A172 (cell line): ENCODE measurements at regions not wholly inside any gene's neighbourhood (a gene's known extent, or its start where the extent isn't known, plus 50 kb on each side); places are given as distances from the start of the nearest gene placed in this dataset.
"Not testable (repeated sequence)": the region's sequence is repeated elsewhere in the genome, so short reads cannot be mapped to it uniquely, and the experiment has no call there.

ENCODE experiments used
- DNase-seq: peaks from one replicate; pipeline ENCODE4 v3.0.0-alpha.2; 2015; ENCODE audit warnings: low spot score

- DNase-seq: no peak
Measured at GRCh38 chr11:90669094-90669493, 446.2 kb upstream of the CHORDC1 start.

DNA sequence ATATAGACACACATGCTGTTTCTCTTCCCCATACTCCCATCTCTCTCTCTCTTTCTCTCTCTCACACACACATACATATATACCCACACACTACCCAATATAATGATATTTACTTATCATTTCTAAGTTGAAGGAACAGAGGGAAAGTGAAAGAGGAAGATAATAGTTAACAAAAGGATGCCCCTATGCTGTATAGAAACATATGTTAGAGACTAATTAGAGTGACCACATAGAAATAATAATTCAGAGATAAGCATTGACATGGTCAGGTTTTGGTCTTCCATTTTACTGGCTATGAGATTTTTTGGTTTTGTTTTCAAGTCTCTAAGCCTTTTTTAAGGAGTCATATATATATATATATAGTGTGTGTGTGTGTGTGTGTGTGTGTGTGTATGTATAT is 445.7 kb upstream of the CHORDC1 start:
- DNase-seq: no peak

- DNase-seq: no peak
Measured at GRCh38 chr11:90661233-90661632, 438.4 kb upstream of the CHORDC1 start.

GRCh38 chr11:90656171-90656570 is 433.3 kb upstream of the CHORDC1 start:
- no peak for DNase-seq

DNA sequence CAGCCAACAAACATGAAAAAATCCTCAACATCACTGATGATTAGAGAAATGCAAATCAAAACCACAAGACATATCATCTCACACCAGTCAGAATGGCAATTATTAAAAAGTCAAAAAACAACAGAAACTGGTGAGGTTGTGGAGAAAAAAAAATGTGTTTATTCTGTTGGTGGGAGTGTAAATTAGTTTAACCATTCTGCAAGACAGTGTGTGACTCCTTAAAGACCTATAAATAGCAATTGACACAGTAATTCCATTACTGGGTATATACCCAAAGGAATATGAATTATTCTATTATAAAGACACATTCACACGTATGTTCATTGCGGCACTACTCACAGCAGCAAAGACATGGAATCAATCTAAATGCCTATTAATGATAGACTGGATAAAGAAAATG is 427.3 kb upstream of the CHORDC1 start:
- DNase-seq: no peak

DNA sequence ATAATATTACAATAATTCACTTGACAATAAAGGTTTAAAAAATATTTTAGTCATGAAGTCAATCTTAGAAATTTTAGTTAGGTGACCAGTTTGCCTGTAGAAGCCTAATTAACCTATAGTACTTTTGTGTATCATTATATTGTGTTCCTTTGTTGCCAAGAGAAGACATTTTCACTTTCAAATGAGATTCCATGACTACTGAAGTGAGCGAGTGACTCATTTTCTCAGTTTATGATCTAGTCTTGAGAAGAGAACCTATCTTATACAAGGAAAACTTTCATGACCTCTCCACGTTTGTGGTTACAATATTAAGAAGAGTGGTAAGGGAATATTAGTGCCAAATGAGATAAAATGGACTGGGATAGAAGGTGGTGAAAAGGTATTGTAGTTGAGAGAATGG is 423.9 kb upstream of the CHORDC1 start:
- DNase-seq: no peak

DNA sequence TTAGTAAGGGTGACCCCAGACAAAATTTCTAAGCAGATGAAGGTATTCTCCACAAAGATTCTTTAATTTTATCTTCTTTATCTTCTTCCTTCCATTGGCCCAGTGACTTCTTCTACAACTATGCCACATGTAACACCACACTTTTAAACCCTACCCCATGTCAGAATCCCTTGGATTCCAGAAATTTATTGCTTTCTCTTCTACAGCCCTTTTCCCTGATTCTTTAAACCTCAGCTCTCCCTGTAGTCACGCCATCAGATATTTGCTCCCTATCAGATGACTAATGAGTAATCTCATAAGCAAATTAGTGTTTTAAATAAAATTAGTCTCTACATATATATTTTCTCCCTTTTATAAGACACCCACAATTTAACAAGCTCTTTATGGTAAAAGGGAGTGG is 423.4 kb upstream of the CHORDC1 start:
- no peak for DNase-seq

- DNase-seq: no peak
Measured at GRCh38 chr11:90639461-90639993, 416.7 kb upstream of the CHORDC1 start.

- DNase-seq: no peak
Measured at GRCh38 chr11:90635886-90636285, 413.0 kb upstream of the CHORDC1 start.

DNA sequence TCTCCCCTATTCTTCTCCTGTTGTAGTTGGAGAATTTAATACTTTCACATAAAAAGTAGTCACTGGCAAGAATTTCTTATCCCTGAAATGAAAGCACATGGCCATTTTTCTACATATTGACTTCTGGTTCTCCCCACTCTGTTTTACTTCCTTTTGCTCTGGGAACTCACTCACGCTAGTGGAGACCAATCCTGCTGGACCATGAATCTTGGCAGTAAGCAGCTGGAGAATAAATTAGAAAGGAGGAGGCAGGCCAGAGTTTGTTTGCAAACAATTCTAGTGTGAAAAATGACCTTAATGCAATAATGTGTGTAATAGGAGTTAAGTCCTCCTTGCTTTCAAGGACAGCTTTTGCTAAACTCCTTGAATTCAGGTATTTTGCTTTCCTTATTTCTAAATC is 412.3 kb upstream of the CHORDC1 start:
- no peak for DNase-seq

- no peak for DNase-seq
Measured at GRCh38 chr11:90630176-90630575, 407.3 kb upstream of the CHORDC1 start.

GRCh38 chr11:90629229-90629806 is 406.5 kb upstream of the CHORDC1 start:
- no peak for DNase-seq

GRCh38 chr11:90614318-90614717 is 391.5 kb upstream of the CHORDC1 start:
- DNase-seq: no peak

- not testable (repeated sequence) for DNase-seq
Measured at GRCh38 chr11:90613037-90613436, 390.2 kb upstream of the CHORDC1 start.

- no peak for DNase-seq
Measured at GRCh38 chr11:90606721-90607120, 383.9 kb upstream of the CHORDC1 start.

GRCh38 chr11:90601261-90601660 is 378.4 kb upstream of the CHORDC1 start:
- DNase-seq: no peak

DNA sequence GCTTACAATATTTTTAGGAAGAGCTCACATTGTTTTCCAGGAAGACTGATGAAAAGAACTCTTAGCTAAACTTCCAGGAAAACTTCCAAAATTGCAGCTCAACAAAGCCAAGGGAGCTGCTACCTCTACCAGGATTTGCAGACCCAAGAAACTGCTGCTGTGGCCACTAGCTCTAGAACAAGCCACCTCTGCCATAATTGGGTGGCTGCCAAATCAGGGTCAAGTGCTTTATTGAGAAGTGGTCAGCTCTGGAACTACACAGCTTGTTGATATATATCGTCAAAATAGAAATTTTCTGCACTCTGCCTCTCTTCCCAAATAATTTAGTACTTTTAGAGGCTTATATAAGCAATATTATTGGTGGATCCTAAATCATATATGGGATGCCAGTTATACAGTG is 371.8 kb upstream of the CHORDC1 start:
- DNase-seq: no peak

- no peak for DNase-seq
Measured at GRCh38 chr11:90593099-90593498, 370.2 kb upstream of the CHORDC1 start.

GRCh38 chr11:90590286-90590685 is 367.4 kb upstream of the CHORDC1 start:
- DNase-seq: no peak

DNA sequence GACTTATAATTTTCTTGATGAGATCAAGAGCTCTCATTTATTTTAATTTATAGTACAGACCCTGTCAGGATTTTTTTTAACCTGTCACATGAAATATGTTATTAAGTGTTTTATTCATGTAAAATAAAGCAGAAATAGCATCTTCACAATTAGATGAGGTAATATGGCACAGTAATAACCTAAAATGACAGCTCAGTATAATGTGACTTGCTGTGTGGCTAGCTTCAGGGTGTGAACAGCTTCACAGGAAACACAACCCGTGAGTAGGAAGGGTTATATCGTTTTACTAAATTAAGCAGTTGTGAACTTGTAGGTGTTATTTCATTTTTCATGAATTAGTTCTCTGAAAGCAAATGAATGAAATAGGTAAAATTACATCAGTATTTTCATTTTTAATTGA is 366.9 kb upstream of the CHORDC1 start:
- no peak for DNase-seq

- no peak for DNase-seq
Measured at GRCh38 chr11:90587896-90588295, 365.0 kb upstream of the CHORDC1 start.

DNA sequence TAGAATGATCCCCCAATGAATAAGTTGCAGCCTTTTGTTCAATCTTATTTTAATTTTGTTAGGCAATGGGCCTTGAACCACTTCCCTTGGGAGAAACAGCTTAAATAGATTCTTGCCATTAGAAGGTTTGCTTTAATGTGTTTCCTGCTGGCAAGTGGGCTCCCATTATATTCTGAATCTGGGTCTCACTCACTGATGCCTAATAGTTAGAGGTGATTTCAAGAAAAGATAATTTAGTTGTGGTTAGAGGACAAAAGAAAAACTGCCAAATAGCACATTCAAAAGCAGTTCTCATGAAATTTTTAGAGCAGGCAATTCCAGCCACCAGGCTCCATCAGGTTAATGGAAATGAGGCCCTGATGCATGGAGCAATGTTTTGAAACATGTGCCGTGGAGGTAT is 362.6 kb upstream of the CHORDC1 start:
- DNase-seq: no peak

DNA sequence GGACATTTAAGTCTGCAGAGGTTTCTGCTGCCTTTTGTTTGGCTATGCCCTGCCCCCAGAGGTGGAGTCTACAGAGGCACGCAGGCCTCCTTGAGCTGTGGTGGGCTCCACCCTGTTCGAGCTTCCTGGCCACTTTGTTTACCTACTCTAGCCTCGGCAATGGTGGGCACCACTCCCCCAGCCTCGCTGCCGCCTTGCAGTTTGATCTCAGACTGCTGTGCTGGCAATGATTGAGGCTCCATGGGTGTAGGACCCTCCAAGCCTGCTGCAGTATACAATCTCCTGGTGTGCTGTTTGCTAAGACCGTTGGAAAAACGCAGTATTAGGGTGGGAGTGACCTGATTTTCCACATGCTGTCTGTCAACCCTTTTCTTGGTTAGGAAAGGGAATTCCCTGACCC is 360.1 kb upstream of the CHORDC1 start:
- DNase-seq: not testable (repeated sequence)

DNA sequence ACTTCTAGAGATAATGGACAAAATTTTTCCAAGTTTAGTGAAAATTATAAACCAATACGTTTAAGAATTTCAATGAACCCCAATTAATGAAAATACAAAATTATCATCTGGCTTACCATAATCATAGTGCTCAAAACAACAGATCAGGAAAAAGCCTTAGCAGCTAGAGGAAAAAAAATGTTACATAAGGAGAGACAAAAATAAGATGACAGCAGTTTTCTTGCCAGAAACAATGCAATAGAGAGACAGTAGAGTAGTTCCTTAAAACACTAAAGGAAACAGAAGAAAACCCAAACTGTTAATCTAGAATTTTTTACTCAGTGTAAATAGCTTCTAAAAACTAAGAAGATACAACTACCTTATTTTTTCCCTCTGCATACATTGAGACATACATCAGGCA is 341.7 kb upstream of the CHORDC1 start:
- DNase-seq: no peak
